MM.1S (cell line): ENCODE measurements at regions not wholly inside any gene's neighbourhood (a gene's known extent, or its start where the extent isn't known, plus 50 kb on each side); places are given as distances from the start of the nearest gene placed in this dataset.

ENCODE experiments used
- EZH2 ChIP-seq: fragments of 300-600 bp; sonication (generic); optimal IDR thresholded peaks from 2 replicates; pipeline ENCODE3; 2017; ENCODE audit warnings: low read depth, mild to moderate bottlenecking, antibody characterized with exemption, low read length, mixed read lengths
- EZH2phosphoT487 ChIP-seq: fragments of 300-600 bp; sonication (generic); IDR thresholded peaks from 2 replicates; pipeline ENCODE4 v1.6.1; 2018; ENCODE audit warnings: antibody characterized with exemption, low read length
- TF ChIP-seq, protein P1 (sequence below): fragments of 300-600 bp; sonication (generic); IDR thresholded peaks from 2 replicates; pipeline ENCODE4 v1.5.1; 2016; ENCODE audit warnings: antibody characterized with exemption, low read length, mixed read lengths

DNA sequence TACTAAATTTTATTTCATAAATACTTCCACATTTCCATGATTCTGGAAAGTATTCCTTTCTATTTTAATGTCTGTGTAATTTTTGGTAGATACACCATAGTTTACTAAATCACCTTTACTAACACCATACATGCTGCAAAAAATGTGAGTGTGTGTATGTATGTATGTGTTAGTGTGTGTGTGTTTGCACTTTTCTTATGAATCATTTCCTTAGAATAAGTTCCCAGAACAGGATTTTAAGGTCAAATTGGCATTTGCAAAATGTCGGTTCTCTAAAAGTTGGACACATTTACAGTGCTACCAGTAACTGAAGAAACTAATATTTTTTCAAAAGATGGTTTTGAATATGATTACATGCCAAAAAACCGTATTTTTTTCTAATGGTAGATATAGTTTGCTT, 137.1 kb downstream of the CYB561 start:
- TF ChIP-seq, protein P1, sequence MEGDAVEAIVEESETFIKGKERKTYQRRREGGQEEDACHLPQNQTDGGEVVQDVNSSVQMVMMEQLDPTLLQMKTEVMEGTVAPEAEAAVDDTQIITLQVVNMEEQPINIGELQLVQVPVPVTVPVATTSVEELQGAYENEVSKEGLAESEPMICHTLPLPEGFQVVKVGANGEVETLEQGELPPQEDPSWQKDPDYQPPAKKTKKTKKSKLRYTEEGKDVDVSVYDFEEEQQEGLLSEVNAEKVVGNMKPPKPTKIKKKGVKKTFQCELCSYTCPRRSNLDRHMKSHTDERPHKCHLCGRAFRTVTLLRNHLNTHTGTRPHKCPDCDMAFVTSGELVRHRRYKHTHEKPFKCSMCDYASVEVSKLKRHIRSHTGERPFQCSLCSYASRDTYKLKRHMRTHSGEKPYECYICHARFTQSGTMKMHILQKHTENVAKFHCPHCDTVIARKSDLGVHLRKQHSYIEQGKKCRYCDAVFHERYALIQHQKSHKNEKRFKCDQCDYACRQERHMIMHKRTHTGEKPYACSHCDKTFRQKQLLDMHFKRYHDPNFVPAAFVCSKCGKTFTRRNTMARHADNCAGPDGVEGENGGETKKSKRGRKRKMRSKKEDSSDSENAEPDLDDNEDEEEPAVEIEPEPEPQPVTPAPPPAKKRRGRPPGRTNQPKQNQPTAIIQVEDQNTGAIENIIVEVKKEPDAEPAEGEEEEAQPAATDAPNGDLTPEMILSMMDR, result no peak
- TF ChIP-seq EZH2phosphoT487 (no peak), EZH2 (no peak)
